SK-N-SH (cell line): ENCODE measurements at regions not wholly inside any gene's neighbourhood (a gene's known extent, or its start where the extent isn't known, plus 50 kb on each side); places are given as distances from the start of the nearest gene placed in this dataset.

ENCODE experiments used
- NRF1 ChIP-seq: IDR thresholded peaks from 2 replicates; pipeline ENCODE4 v1.6.1; 2012; ENCODE audit warnings: low read depth, mild to moderate bottlenecking, low read length
- RAD21 ChIP-seq: IDR thresholded peaks from 2 replicates; pipeline ENCODE4 v1.6.1; 2012; ENCODE audit warnings: mild to moderate bottlenecking, low read length
- SMC3 ChIP-seq: IDR thresholded peaks from 2 replicates; pipeline ENCODE4 v1.6.1; 2012; ENCODE audit warnings: low read depth, low read length, improper control_type of control experiment
- TAF1 ChIP-seq: IDR thresholded peaks from 2 replicates; pipeline ENCODE4 v1.6.1; 2012; ENCODE audit warnings: low read depth, mild to moderate bottlenecking, low read length, moderate library complexity, borderline replicate concordance
- TF ChIP-seq, protein P1 (sequence below): fragments of 200-600 bp; sonication (generic); IDR thresholded peaks from 2 replicates; pipeline ENCODE4 v1.6.1; 2017; ENCODE audit warnings: antibody characterized with exemption, mild to moderate bottlenecking, moderate library complexity
- TF ChIP-seq, protein P2 (sequence below): IDR thresholded peaks from 2 replicates; pipeline ENCODE4 v1.4.0; 2012; ENCODE audit warnings: low read depth

DNA sequence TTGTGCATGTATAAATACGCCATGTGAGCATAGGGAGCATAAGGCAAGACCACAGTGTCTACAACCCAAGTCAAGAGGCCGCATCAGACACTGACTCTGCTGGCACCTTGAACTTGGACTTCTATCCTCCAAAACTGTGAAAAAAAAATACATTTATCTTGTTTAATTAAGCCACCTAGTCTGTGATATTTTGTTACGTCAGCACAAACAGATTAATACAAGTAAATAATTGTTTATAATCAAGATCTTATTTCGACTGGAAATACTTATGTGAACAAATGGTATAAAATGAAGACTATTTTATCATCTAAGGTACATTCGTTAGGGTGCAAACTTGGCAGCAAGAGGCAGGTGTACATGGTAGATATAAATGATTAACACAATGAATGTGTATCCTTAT is 599.3 kb upstream of the LRRC4C start:
- TF ChIP-seq, protein P1, sequence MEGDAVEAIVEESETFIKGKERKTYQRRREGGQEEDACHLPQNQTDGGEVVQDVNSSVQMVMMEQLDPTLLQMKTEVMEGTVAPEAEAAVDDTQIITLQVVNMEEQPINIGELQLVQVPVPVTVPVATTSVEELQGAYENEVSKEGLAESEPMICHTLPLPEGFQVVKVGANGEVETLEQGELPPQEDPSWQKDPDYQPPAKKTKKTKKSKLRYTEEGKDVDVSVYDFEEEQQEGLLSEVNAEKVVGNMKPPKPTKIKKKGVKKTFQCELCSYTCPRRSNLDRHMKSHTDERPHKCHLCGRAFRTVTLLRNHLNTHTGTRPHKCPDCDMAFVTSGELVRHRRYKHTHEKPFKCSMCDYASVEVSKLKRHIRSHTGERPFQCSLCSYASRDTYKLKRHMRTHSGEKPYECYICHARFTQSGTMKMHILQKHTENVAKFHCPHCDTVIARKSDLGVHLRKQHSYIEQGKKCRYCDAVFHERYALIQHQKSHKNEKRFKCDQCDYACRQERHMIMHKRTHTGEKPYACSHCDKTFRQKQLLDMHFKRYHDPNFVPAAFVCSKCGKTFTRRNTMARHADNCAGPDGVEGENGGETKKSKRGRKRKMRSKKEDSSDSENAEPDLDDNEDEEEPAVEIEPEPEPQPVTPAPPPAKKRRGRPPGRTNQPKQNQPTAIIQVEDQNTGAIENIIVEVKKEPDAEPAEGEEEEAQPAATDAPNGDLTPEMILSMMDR, result no peak
- TF ChIP-seq RAD21, result no peak
- TF ChIP-seq SMC3, result no peak
- TF ChIP-seq, protein P2, sequence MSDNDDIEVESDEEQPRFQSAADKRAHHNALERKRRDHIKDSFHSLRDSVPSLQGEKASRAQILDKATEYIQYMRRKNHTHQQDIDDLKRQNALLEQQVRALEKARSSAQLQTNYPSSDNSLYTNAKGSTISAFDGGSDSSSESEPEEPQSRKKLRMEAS, result no peak
- TF ChIP-seq NRF1, result no peak
- no peak for TF ChIP-seq TAF1
